Fibroblast of lung (primary cell): ENCODE measurements at regions not wholly inside any gene's neighbourhood (a gene's known extent, or its start where the extent isn't known, plus 50 kb on each side); places are given as distances from the start of the nearest gene placed in this dataset.

Source experiments
- DNase-seq, 2 donors: peaks; one replicate each; pipeline versions ENCODE4 v3.0.0 to v3.0.0-alpha.2; 2010; ENCODE audit warnings: low read depth in 2 of 2
- H2AFZ ChIP-seq: 2 replicates; pipeline ENCODE4 v1.5.1; 2012; ENCODE audit warnings: low read length, control low read depth, inconsistent platforms
- H3K27ac ChIP-seq: 2 replicates; pipeline ENCODE4 v1.5.1; 2011; ENCODE audit warnings: low read length, control low read depth; ENCODE audit not compliant: insufficient read depth
- H3K27me3 ChIP-seq: 2 replicates; pipeline ENCODE4 v1.5.1; 2011; ENCODE audit warnings: mild to moderate bottlenecking, low read length; ENCODE audit not compliant: control insufficient read depth, insufficient read depth
- H3K36me3 ChIP-seq: 2 replicates; pipeline ENCODE4 v1.5.1; 2011; ENCODE audit warnings: low read length; ENCODE audit not compliant: control insufficient read depth, insufficient read depth
- H3K4me1 ChIP-seq: 2 replicates; pipeline ENCODE4 v1.5.1; 2011; ENCODE audit warnings: low read length; ENCODE audit not compliant: control insufficient read depth, insufficient read depth; ENCODE audit errors: extremely low read depth
- H3K4me2 ChIP-seq: 2 replicates; pipeline ENCODE4 v1.5.1; 2011; ENCODE audit warnings: low read length, control low read depth; ENCODE audit not compliant: insufficient read depth; ENCODE audit errors: extremely low read depth
- H3K4me3 ChIP-seq, 4 experiments: fragments of 200-600 bp in 1 of 4; sonication (generic) in 1 of 4; replicated peaks in 1 of 4; 2 replicates each; pipeline ENCODE4 v1.5.1; 2011 to 2016; ENCODE audit warnings: low read length in 4 of 4, low read depth in 3 of 4, mild to moderate bottlenecking in 3 of 4, control low read depth in 2 of 4, inconsistent platforms in 1 of 4, mixed read lengths in 1 of 4; ENCODE audit not compliant: insufficient read depth in 1 of 4; ENCODE audit errors: control extremely low read depth in 1 of 4
- H3K79me2 ChIP-seq: 2 replicates; pipeline ENCODE4 v1.5.1; 2012; ENCODE audit warnings: mild to moderate bottlenecking, low read length, inconsistent platforms; ENCODE audit not compliant: control insufficient read depth, insufficient read depth
- H3K9ac ChIP-seq: 2 replicates; pipeline ENCODE4 v1.5.1; 2011; ENCODE audit warnings: mild to moderate bottlenecking, low read length, control low read depth; ENCODE audit not compliant: insufficient read depth
- H3K9me3 ChIP-seq: 2 replicates; pipeline ENCODE4 v1.5.1; 2012; ENCODE audit warnings: low read depth, low read length; ENCODE audit not compliant: control insufficient read depth, insufficient read depth
- H4K20me1 ChIP-seq: 2 replicates; pipeline ENCODE4 v1.5.1; 2011; ENCODE audit warnings: low read length; ENCODE audit not compliant: control insufficient read depth, insufficient read depth; ENCODE audit errors: extremely low read depth
- CTCF ChIP-seq, 2 donors: IDR thresholded peaks in 1 of 2; conservative IDR thresholded peaks in 1 of 2; 1 replicate in 1 of 2; 2 replicates in 1 of 2; pipeline ENCODE4 v1.5.1; 2011 to 2012; ENCODE audit warnings: low read length in 2 of 2, control low read depth in 1 of 2, inconsistent platforms in 1 of 2, low read depth in 1 of 2, mild to moderate bottlenecking in 1 of 2
- EZH2 ChIP-seq: IDR thresholded peaks from 2 replicates; pipeline ENCODE4 v1.5.1; 2012; ENCODE audit warnings: low read length, control low read depth, mild to moderate bottlenecking; ENCODE audit errors: missing control alignments

- no peaks in the 10 kb centered on the region for H3K27me3 ChIP-seq
- no peak overlapping the region for H2AFZ ChIP-seq
- H3K36me3 ChIP-seq, result no peaks in the 10 kb centered on the region
- no peaks in the 10 kb centered on the region for H3K9me3 ChIP-seq
- no peak overlapping the region for H3K9ac ChIP-seq
- H3K79me2 ChIP-seq, result no peaks in the 10 kb centered on the region
- no peak overlapping the region for H3K4me3 ChIP-seq
- no peak overlapping the region for H3K4me2 ChIP-seq
- H3K4me1 ChIP-seq, result no peaks in the 10 kb centered on the region
- no peak for DNase-seq
- H3K27ac ChIP-seq, result no peak overlapping the region
- TF ChIP-seq EZH2, result no peak
- no peak for TF ChIP-seq CTCF (conservative IDR thresholded peaks at IDR 0.05 in 1 of 2, IDR thresholded peaks at IDR 0.05 in 1 of 2; ENCODE audit: low read depth in 1 of 2, low read length in 2 of 2)
- no peaks in the 10 kb centered on the region for H4K20me1 ChIP-seq
Observed at GRCh38 chr4:1576304-1576960, 107.7 kb downstream of the FAM53A start.

- no peaks in the 10 kb centered on the region for H3K36me3 ChIP-seq
- H3K4me3 ChIP-seq, result no peak overlapping the region
- no peak overlapping the region for H3K9ac ChIP-seq
- H3K4me1 ChIP-seq, result no peaks in the 10 kb centered on the region
- no peak overlapping the region for H3K27ac ChIP-seq
- H3K4me2 ChIP-seq, result no peak overlapping the region
- H4K20me1 ChIP-seq, result no peaks in the 10 kb centered on the region
- H3K79me2 ChIP-seq, result no peaks in the 10 kb centered on the region
- TF ChIP-seq CTCF (conservative IDR thresholded peaks at IDR 0.05 in 1 of 2, IDR thresholded peaks at IDR 0.05 in 1 of 2; ENCODE audit: low read depth in 1 of 2, low read length in 2 of 2) (no peak), EZH2 (no peak)
- no peaks in the 10 kb centered on the region for H3K27me3 ChIP-seq
- DNase-seq, result no peak
- H3K9me3 ChIP-seq, result no peaks in the 10 kb centered on the region
- H2AFZ ChIP-seq, result no peak overlapping the region
Observed at GRCh38 chr4:1575418-1576303, 108.5 kb downstream of the FAM53A start.

GRCh38 chr4:1574601-1575417 is 109.3 kb downstream of the FAM53A start:
- Histone ChIP-seq H3K4me1 (no peaks in the 10 kb centered on the region), H3K4me2 (no peak overlapping the region), H3K9me3 (no peaks in the 10 kb centered on the region), H2AFZ (no peak overlapping the region), H3K79me2 (no peaks in the 10 kb centered on the region), H4K20me1 (no peaks in the 10 kb centered on the region), H3K27me3 (no peaks in the 10 kb centered on the region), H3K4me3 (no peak overlapping the region), H3K27ac (no peak overlapping the region), H3K36me3 (no peaks in the 10 kb centered on the region), H3K9ac (no peak overlapping the region)
- DNase-seq, result no peak
- TF ChIP-seq CTCF (conservative IDR thresholded peaks at IDR 0.05 in 1 of 2, IDR thresholded peaks at IDR 0.05 in 1 of 2; ENCODE audit: low read depth in 1 of 2, low read length in 2 of 2) (no peak), EZH2 (no peak)
